Endodermal cell (in vitro differentiated cells): ENCODE measurements at regions not wholly inside any gene's neighbourhood (a gene's known extent, or its start where the extent isn't known, plus 50 kb on each side); places are given as distances from the start of the nearest gene placed in this dataset.

Experiments used
- DNase-seq: peaks from one replicate; pipeline ENCODE4 v3.0.0-alpha.2; 2017
- H3K27ac ChIP-seq: 2 replicates; pipeline ENCODE4 v1.5.1; 2013; ENCODE audit warnings: mild to moderate bottlenecking, low read depth, low read length, moderate library complexity
- H3K27me3 ChIP-seq: 2 replicates; pipeline ENCODE4 v1.6.1; 2013; ENCODE audit warnings: mild to moderate bottlenecking, low read length, moderate library complexity; ENCODE audit not compliant: insufficient read depth, control insufficient read depth, poor library complexity, severe bottlenecking
- H3K36me3 ChIP-seq: 2 replicates; pipeline ENCODE4 v1.7.0; 2013; ENCODE audit warnings: mild to moderate bottlenecking, low read length, moderate library complexity; ENCODE audit not compliant: control insufficient read depth, insufficient read depth
- H3K4me1 ChIP-seq: one replicate; pipeline ENCODE4 v1.7.0; 2013; ENCODE audit warnings: low read length; ENCODE audit not compliant: control insufficient read depth, insufficient read depth
- H3K4me3 ChIP-seq: 2 replicates; pipeline ENCODE4 v1.5.1; 2013; ENCODE audit warnings: mild to moderate bottlenecking, low read length, moderate library complexity
- H3K9ac ChIP-seq: 2 replicates; pipeline ENCODE4 v1.6.1; 2013; ENCODE audit warnings: mild to moderate bottlenecking, low read length, moderate library complexity; ENCODE audit not compliant: poor library complexity, severe bottlenecking; ENCODE audit errors: extremely low read depth
- H3K9me3 ChIP-seq: 2 replicates; pipeline ENCODE4 v1.6.1; 2013; ENCODE audit warnings: mild to moderate bottlenecking, low read length, moderate library complexity; ENCODE audit not compliant: control insufficient read depth
- H3K27ac Mint-ChIP-seq: 2 replicates; pipeline ENCODE4 v1.8.0; 2020; ENCODE audit warnings: mixed read lengths
- H3K27me3 Mint-ChIP-seq: 2 replicates; pipeline ENCODE4 v1.8.0; 2021; ENCODE audit warnings: mild to moderate bottlenecking, mixed read lengths; ENCODE audit not compliant: insufficient read depth
- H3K36me3 Mint-ChIP-seq: 2 replicates; pipeline ENCODE4 v1.8.0; 2020; ENCODE audit warnings: low read depth, mixed read lengths
- H3K4me1 Mint-ChIP-seq: 2 replicates; pipeline ENCODE4 v1.8.0; 2020; ENCODE audit warnings: mixed read lengths
- H3K4me3 Mint-ChIP-seq: 2 replicates; pipeline ENCODE4 v1.8.0; 2020; ENCODE audit warnings: mild to moderate bottlenecking, moderate library complexity, mixed read lengths
- H3K9me3 Mint-ChIP-seq: 2 replicates; pipeline ENCODE4 v1.8.0; 2020; ENCODE audit warnings: mild to moderate bottlenecking, mixed read lengths
- WGBS, 2 experiments: methylation state at CpG; one replicate each; pipeline versions ENCODE4 v1.1.5 to v1.1.7; 2013; ENCODE audit warnings: missing lambda C conversion rate in 2 of 2, mixed read lengths in 1 of 2; ENCODE audit not compliant: insufficient coverage in 1 of 2, insufficient read length in 1 of 2; 5-methylcytosine and 5-hydroxymethylcytosine counted together
- TF ChIP-seq, protein P1 (sequence below): fragments of 200-600 bp; sonication (generic); conservative IDR thresholded peaks from 2 replicates; pipeline ENCODE4 v1.5.0; 2021; ENCODE audit warnings: antibody characterized with exemption, mild to moderate bottlenecking

GRCh38 chr7:16055263-16055976, 365.9 kb downstream of the CRPPA start:
- no peak for DNase-seq
- Histone ChIP-seq H3K4me1 (no peaks in the 10 kb centered on the region), H3K9ac (no peak overlapping the region), H3K27me3 (no peaks in the 10 kb centered on the region), H3K9me3 (no peaks in the 10 kb centered on the region), H3K4me3 (no peak overlapping the region), H3K27ac (no peak overlapping the region), H3K36me3 (no peaks in the 10 kb centered on the region)
- Mint-ChIP-seq H3K27ac (no peak overlapping the region), H3K9me3 (no peaks in the 10 kb centered on the region), H3K4me3 (no peak overlapping the region), H3K27me3 (no peaks in the 10 kb centered on the region), H3K4me1 (no peaks in the 10 kb centered on the region), H3K36me3 (no peaks in the 10 kb centered on the region)
- TF ChIP-seq, protein P1, sequence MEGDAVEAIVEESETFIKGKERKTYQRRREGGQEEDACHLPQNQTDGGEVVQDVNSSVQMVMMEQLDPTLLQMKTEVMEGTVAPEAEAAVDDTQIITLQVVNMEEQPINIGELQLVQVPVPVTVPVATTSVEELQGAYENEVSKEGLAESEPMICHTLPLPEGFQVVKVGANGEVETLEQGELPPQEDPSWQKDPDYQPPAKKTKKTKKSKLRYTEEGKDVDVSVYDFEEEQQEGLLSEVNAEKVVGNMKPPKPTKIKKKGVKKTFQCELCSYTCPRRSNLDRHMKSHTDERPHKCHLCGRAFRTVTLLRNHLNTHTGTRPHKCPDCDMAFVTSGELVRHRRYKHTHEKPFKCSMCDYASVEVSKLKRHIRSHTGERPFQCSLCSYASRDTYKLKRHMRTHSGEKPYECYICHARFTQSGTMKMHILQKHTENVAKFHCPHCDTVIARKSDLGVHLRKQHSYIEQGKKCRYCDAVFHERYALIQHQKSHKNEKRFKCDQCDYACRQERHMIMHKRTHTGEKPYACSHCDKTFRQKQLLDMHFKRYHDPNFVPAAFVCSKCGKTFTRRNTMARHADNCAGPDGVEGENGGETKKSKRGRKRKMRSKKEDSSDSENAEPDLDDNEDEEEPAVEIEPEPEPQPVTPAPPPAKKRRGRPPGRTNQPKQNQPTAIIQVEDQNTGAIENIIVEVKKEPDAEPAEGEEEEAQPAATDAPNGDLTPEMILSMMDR = no peak
- WGBS, 2 experiments = 83 to 90% methylated on average over 1 of the region's 2 CpGs

- no peaks in the 10 kb centered on the region for H3K4me1 Mint-ChIP-seq
- Histone ChIP-seq H3K9me3 (no peaks in the 10 kb centered on the region), H3K36me3 (no peaks in the 10 kb centered on the region), H3K4me3 (no peak overlapping the region), H3K27me3 (no peaks in the 10 kb centered on the region), H3K9ac (no peak overlapping the region), H3K27ac (no peak overlapping the region), H3K4me1 (no peaks in the 10 kb centered on the region)
- H3K27ac Mint-ChIP-seq = no peak overlapping the region
- TF ChIP-seq, protein P1 = no peak
- no peak overlapping the region for H3K4me3 Mint-ChIP-seq
- WGBS, 2 experiments = 90 to 100% methylated on average over 2 to 3 of the region's 4 CpGs
- no peaks in the 10 kb centered on the region for H3K27me3 Mint-ChIP-seq
- no peak for DNase-seq
- no peaks in the 10 kb centered on the region for H3K36me3 Mint-ChIP-seq
- H3K9me3 Mint-ChIP-seq = no peaks in the 10 kb centered on the region
Measured at GRCh38 chr7:16051561-16052255, 365.2 kb upstream of the MEOX2 start.

DNA sequence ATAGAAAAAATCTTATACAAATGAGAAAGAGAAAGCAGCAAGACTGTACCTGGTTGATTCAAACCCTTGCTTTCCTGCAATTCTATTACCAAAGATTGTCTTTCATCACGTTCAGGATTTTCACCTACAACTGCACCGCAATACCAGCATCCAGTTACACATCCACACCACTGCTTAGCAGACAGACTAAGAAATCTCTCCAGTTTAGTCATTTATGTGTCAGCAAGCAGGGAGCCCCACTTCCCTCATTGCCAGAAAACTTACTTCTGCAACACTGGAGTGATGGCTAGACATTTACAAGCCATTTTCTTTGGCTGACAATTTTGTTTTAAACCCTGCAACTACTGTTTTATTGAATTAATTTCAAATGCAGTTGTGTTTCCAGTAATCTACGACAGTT, 359.6 kb upstream of the MEOX2 start:
- H3K9me3 Mint-ChIP-seq = peaks cover 4% of the 10 kb centered on the region
- Histone ChIP-seq H3K36me3 (no peaks in the 10 kb centered on the region), H3K4me3 (no peak overlapping the region), H3K27me3 (no peaks in the 10 kb centered on the region), H3K27ac (no peak overlapping the region), H3K9ac (no peak overlapping the region), H3K4me1 (no peaks in the 10 kb centered on the region), H3K9me3 (no peaks in the 10 kb centered on the region)
- TF ChIP-seq, protein P1 = no peak
- H3K27me3 Mint-ChIP-seq = no peaks in the 10 kb centered on the region
- no peak overlapping the region for H3K4me3 Mint-ChIP-seq
- H3K27ac Mint-ChIP-seq = no peak overlapping the region
- no peak for DNase-seq
- WGBS, 2 experiments = 86 to 90% methylated on average over 2 to 3 of the region's 3 CpGs
- no peaks in the 10 kb centered on the region for H3K4me1 Mint-ChIP-seq
- no peaks in the 10 kb centered on the region for H3K36me3 Mint-ChIP-seq
